LHCN-M2 (cell line): ENCODE measurements at regions not wholly inside any gene's neighbourhood (a gene's known extent, or its start where the extent isn't known, plus 50 kb on each side); places are given as distances from the start of the nearest gene placed in this dataset.
"Not testable (repeated sequence)": the region's sequence is repeated elsewhere in the genome, so short reads cannot be mapped to it uniquely, and the experiment has no call there.

Experiments used
- DNase-seq: peaks from one replicate; pipeline ENCODE4 v3.0.0-alpha.2; 2012; ENCODE audit warnings: low read depth

DNA sequence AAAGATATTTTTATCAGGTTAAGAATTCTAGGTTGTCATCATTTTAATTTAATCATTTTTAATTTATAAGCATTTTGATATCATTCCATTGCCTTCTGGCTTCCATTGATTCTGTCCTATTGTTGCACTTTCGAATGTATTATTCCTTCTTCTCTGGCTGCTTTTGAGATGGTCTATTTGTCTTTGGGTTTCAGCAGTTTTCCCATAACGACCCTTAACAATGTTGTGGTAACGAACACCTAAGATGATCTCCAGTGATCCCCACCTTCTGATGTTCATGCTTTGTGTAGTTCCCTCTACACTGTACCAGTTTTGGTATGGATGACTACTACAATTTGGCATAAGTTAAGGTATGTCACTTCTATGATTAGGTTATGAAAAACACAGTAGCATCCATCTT lies 59.9 kb downstream of the MINAR1 start:
- no peak for DNase-seq

- no peak for DNase-seq
Measured at GRCh38 chr15:79494384-79494909, 62.3 kb downstream of the MINAR1 start.

DNA sequence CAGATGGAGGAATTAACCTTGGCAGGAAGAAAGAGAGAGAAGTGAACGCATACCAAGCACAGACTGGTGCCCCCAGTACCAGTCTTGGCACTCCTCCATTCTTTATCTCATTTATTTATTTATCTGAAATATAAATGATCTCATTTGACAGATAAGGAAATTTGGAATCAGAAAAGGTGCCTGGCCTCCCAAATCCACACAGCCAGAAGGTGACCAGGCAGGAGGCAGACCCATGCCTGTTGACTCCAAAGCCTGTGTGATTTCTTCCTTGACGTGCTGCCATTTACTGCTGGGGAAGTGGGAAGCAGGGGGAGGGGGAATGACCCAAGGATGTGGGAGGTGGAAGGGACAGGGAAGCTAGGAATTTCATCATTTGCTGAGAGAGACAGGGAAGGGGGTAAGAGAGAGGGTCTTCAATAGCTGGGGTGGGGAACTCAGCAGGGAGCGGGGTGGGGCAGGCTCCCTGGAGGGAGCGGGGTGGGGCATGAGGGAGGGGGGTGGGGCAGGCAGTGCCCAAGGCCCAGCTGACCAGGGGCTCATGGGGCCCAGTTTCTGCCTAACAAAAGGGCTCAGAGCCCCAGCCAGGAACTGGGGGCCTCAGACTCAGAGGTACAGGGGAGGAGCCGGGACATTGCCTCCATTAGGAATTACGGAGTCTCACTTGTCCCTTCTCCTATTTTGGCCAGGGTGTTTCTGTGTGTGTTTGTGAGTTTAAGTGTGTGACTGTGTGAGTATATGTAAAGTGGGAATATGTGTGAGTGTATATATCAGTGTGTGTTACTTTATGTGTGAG lies 63.0 kb downstream of the MINAR1 start:
- DNase-seq: no peak

DNA sequence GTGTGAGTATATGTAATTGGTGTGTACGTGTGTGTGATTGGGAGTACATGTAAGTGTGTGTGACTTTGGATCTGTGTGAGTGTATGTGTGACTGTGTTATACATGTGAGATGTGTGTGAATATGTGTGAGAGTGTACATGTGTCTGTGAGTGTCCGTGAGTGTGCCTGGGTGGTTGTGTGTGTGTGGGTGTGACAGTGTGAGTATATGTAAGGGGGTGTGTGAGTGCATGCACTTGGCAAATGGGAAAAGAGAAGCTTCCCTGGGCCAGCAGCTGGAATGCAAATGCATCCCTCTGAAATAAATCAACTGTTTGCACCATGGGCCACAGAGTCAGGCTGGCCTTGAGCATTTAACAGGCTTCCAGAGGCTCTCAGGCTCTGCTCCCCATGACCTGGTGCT lies 63.6 kb downstream of the MINAR1 start:
- no peak for DNase-seq

DNA sequence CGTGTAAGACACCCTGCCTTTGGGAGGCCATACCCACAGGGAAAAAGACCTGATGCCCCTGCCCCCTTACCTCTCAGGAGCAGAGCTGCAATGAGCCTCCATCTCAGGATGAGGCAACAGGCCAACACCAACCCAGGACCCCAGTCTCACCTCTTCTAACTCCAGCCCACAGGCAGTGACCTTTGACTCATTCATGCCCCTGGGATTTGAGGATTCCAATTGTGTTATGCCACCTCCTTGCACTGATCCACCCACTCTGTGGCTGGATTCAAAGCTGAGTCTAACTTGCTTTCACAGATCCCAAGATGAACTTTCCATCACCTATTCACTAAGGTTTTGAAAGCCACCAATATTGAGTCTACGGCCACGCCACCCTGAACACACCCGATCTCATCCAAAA lies 64.7 kb downstream of the MINAR1 start:
- no peak for DNase-seq

- no peak for DNase-seq
Measured at GRCh38 chr15:79501086-79501485, 69.0 kb downstream of the MINAR1 start.

DNA sequence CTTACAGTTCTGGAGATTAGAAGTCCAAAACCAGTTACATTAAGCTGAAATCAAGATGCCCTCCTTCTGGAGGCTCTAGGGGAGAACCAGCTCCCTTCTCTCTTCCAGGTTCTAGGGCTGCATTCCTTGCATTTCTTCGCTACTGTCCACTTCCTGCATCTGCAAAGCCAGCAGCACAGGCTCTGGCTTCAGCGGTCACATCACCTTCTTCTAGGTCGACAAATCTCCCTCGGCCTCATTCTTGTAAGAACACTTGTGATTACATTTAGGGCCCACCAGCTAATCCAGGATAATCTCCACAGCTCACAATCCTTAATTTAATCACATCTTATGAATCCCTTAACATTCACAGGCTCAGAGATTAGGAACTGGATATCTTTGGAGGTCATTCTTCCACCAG lies 73.8 kb downstream of the MINAR1 start:
- no peak for DNase-seq

DNA sequence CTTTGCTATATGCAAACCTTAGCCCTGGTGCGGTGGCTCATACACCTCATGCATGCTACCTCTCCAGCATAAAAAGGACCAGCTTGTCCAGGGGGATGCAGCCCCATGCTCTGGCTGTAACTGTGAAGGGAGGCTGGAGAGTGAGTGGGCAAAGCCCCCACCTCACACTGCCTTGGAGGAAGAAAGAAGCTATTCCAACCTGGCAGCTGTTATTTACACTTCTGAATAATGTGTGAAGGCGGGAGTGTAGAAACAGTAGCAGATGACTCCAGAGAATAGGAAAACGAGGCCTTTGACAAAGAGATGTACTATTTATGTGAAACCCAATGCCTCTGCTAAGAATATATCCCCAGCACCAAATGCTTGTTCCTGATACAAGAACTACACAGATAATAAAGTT lies 80.7 kb downstream of the MINAR1 start:
- not testable (repeated sequence) for DNase-seq

DNA sequence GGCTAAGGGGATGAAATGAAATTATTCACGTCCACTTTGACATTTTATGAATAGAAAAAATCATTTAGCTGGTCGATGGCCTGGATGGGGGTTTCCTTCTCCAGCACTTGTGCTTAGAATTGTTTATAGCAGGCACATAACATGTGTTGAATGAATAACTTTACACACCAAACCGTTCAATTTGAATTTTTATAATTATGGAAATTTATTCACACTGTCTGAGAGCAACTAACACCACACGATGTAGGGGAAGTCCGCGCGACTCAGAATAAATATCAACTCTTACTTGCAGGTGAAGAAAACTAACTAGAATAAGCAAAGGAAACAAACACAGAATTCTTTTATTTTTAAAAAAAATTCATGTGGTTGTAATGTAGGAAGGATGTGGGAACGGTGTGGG lies 81.3 kb downstream of the MINAR1 start:
- DNase-seq: no peak

- no peak for DNase-seq
Measured at GRCh38 chr15:79513940-79514339, 81.8 kb downstream of the MINAR1 start.

- no peak for DNase-seq
Measured at GRCh38 chr15:79515300-79516027, 83.3 kb downstream of the MINAR1 start.

- DNase-seq: no peak
Measured at GRCh38 chr15:79516155-79516554, 84.0 kb downstream of the MINAR1 start.

DNA sequence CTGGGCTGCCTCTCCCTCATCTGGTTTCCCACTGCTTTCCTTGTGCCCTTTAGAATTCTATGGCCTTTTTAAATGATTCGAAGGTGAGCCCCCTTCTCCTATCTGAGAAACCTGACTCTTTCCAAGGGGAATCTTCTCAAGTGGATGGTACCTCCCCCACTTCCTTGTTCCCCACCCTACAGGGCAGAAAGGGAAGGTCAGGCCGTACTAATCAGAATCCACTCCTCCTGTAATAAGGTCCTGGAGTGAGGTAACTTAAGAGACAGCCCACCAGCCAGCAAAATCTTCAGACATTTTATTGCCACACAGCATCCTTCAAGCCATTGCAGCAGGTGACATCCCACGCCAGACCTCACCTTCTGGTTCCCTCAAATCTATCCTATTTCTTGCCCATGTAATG lies 84.5 kb downstream of the MINAR1 start:
- no peak for DNase-seq

DNA sequence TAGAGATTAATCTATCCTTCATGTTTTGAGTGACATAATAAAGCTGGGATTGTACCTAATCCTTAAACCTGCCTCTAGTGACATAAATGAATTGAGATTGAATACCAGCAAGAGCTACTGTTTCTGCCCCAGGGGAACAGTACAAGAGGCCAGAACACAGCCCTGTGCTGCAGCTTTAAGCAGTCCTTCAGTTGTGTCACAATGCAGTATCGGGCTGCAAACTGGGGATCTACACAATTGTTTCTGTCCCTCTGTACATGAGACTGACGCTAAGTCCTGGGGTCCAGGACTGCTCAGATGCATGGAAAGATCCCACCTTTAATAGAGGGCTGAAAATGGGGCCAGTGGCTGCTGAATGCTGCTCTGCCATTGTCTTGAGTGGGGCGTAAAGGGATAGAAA lies 87.5 kb downstream of the MINAR1 start:
- DNase-seq: no peak

- DNase-seq: no peak
Measured at GRCh38 chr15:79520654-79521053, 88.5 kb downstream of the MINAR1 start.

- no peak for DNase-seq
Measured at GRCh38 chr15:79522656-79523055, 90.5 kb downstream of the MINAR1 start.

DNA sequence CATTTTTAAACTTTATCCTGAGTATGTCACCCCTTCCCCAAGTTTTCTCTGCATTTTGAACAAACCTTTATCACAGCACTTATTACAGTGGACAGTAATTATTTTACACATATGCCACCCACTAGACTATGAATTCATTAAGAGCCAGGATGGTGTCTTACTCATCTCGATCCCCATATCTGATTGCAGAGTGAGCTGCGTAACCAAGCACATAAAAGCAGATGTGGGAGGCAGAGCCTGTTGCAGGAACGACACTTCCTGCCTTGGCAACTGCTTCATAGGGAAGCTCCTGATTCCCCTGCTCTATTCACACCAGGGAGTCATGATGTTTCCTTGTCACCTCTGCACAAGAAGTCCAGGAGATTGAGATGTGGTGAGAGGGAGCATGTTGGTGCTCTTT lies 91.1 kb downstream of the MINAR1 start:
- peak; percentile 5 for DNase-seq

GRCh38 chr15:79524531-79524930 lies 92.4 kb downstream of the MINAR1 start:
- DNase-seq: no peak

GRCh38 chr15:79526376-79526775 lies 94.2 kb downstream of the MINAR1 start:
- DNase-seq: no peak

- DNase-seq: no peak
Measured at GRCh38 chr15:79527821-79528220, 95.7 kb downstream of the MINAR1 start.

DNA sequence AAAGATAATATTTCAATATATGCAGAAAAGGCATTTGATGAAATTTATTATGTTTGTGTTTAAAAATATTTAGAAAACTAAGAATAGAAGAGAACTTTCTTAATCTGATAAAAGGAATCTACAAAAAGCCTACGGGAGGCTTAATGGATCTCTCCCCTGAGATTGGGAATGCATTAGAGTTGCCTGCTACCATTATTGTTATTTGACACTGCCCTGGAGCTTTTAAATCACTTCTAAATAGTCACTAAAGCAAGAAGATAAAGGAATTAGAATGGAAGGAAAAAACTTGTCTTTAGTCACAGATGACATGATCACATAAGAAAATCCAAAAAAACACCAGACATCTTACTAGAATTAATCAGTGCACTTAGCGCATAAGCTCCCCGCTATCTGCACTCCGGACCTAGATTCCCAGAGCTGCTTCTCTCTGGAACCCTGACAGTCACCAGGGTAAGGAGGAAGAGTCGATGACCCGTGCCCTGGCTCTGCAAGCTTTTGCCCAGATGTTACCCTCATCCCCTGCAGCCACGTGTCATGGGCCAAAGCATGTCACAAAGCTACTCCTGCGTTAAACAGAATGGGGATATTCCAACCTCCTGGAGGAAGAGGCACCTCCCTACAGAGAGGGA lies 97.1 kb downstream of the MINAR1 start:
- no peak for DNase-seq

DNA sequence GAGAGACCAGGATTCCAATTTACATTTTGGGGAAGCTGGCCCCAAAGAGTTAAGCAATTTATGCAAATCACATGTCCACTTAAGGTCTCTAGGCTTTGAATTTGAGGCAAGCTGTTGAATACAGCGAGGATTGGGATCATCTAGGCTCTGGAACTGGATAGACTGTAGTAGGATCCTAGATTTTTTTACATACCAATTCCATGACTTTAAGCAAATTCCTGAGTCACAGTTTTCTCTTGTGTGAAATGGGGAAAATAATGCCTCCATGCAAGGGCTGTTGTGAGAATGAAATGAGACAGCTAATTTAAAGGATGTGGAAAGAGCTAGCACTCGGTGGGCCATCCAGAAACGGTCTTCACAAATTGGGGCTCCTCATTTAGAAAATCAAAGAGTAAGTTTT lies 103.4 kb downstream of the MINAR1 start:
- peak; percentile 8 for DNase-seq

DNA sequence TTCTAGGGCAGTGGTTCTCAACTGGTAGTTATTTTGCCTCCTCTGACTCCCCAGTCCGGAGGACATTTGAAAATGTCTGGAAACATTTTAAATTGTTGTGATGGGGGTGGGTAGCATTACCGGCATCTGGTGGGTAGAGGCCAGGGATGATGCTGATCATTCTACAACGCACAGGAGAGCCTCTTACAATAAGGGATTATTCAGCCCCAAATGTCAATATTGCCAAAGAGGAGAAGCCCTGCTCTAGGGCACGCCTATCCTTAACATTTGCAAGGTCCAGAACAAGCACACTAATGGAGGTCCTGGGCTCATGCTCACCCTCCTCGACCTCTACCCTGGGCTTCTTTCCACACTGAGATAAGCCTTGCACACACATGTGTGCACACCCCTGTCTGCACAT lies 106.4 kb downstream of the MINAR1 start:
- no peak for DNase-seq
